Uterus (tissue), 2 donors: ENCODE measurements at regions not wholly inside any gene's neighbourhood (a gene's known extent, or its start where the extent isn't known, plus 50 kb on each side); places are given as distances from the start of the nearest gene placed in this dataset.

Source experiments
- CTCF ChIP-seq, 4 experiments: fragments of 200-600 bp in 2 of 4; fragments of 450-650 bp in 2 of 4; sonication (generic) in 2 of 4; IDR thresholded peaks; one replicate each; pipeline ENCODE4 v1.5.1; 2016 to 2019; ENCODE audit warnings: antibody characterized with exemption in 4 of 4, mild to moderate bottlenecking in 2 of 4, moderate library complexity in 1 of 4
- POLR2A ChIP-seq, 2 donors: fragments of 450-650 bp; IDR thresholded peaks; one replicate each; pipeline ENCODE4 v1.6.1; 2016; ENCODE audit warnings: antibody characterized with exemption in 2 of 2, mild to moderate bottlenecking in 1 of 2, moderate library complexity in 1 of 2

- TF ChIP-seq CTCF (IDR thresholded peaks at IDR 0.05) (no peak), POLR2A (IDR thresholded peaks at IDR 0.05) (no peak)
These were observed 209.7 kb downstream of the ESM1 start for GRCh38 chr5:54775645-54776044.
